ENCODE measurements at regions not wholly inside any gene's neighbourhood (a gene's known extent, or its start where the extent isn't known, plus 50 kb on each side); places are given as distances from the start of the nearest gene placed in this dataset.

- TF ChIP-seq PRDM10 (tag by site-specific recombination; IDR thresholded peaks at IDR 0.05) = no peak
- TF ChIP-seq ZNF660 (tag by site-specific recombination; IDR thresholded peaks at IDR 0.05) = no peak
- TF ChIP-seq ZNF501 (tag by site-specific recombination; IDR thresholded peaks at IDR 0.05) = no peak
- no peak for TF ChIP-seq ZNF837 (tag by site-specific recombination; IDR thresholded peaks at IDR 0.05)
- no peak for TF ChIP-seq REPIN1 (tag by site-specific recombination; IDR thresholded peaks at IDR 0.05; ENCODE audit: low read depth)
These were observed 175.4 kb upstream of the TP63 start (continued) for GRCh38 chr3:189455641-189456417.

GRCh38 chr3:189457201-189457607 is 174.0 kb upstream of the TP63 start:
- peaks cover 11% of the 10 kb centered on the region for H3K4me1 ChIP-seq (ENCODE audit: control insufficient read depth, insufficient read depth, low read length)
- H3K27ac ChIP-seq (ENCODE audit: extremely low read depth, low read depth, low read length) = no peak overlapping the region
- H3K4me3 ChIP-seq (ENCODE audit: low read depth, low read length) = no peak overlapping the region
- CTCF ChIA-PET = interaction anchor here (2.7 kb wide), 1 partner anchor 184 kb away, joined by 8 read pairs; no protein-coding TSS in a partner anchor
- H3K36me3 ChIP-seq (ENCODE audit: control insufficient read depth in 2 of 2, insufficient read depth in 1 of 2, low read length in 2 of 2) = no peaks in the 10 kb centered on the region
- POLR2A ChIA-PET = no interaction called here
- TF ChIP-seq PRDM2 (tag by site-specific recombination; IDR thresholded peaks at IDR 0.05; ENCODE audit: borderline replicate concordance) = no peak
- no peak for TF ChIP-seq ZNF140 (tag by site-specific recombination; IDR thresholded peaks at IDR 0.05)
- TF ChIP-seq ZNF174 (tag by site-specific recombination; IDR thresholded peaks at IDR 0.05) = no peak
- no peak for TF ChIP-seq REPIN1 (tag by site-specific recombination; IDR thresholded peaks at IDR 0.05; ENCODE audit: low read depth)
- no peak for TF ChIP-seq PRDM1 (tag by site-specific recombination; IDR thresholded peaks at IDR 0.05)
- no peak for TF ChIP-seq ZNF610 (tag by site-specific recombination; IDR thresholded peaks at IDR 0.05; ENCODE audit: borderline replicate concordance)
- no peak for TF ChIP-seq ZNF311 (tag by site-specific recombination; IDR thresholded peaks at IDR 0.05; ENCODE audit: borderline replicate concordance)
- no peak for TF ChIP-seq GLIS2 (tag by site-specific recombination; IDR thresholded peaks at IDR 0.05)
- no peak for TF ChIP-seq ZNF416 (tag by site-specific recombination; IDR thresholded peaks at IDR 0.05)
- no peak for TF ChIP-seq RBAK (tag by site-specific recombination; IDR thresholded peaks at IDR 0.05)
- no peak for TF ChIP-seq MEIS1 (CRISPR knock-in tag; IDR thresholded peaks at IDR 0.05; ENCODE audit: borderline replicate concordance)
- H3K9me3 ChIP-seq (ENCODE audit: control insufficient read depth, insufficient read depth, low read depth, low read length) = no peaks in the 10 kb centered on the region

All from HEK293 (cell line).